Fibroblast of pulmonary artery (primary cell): ENCODE measurements at regions not wholly inside any gene's neighbourhood (a gene's known extent, or its start where the extent isn't known, plus 50 kb on each side); places are given as distances from the start of the nearest gene placed in this dataset.

Source experiments
- DNase-seq: peaks from one replicate; pipeline ENCODE4 v3.0.0-alpha.2; 2010; ENCODE audit warnings: low read depth
- H3K4me3 ChIP-seq: replicated peaks from 2 replicates; pipeline ENCODE4 v1.5.1; 2011; ENCODE audit warnings: low read depth, mild to moderate bottlenecking, control low read depth, low read length, moderate library complexity
- TF ChIP-seq, protein P1 (sequence below): IDR thresholded peaks from 2 replicates; pipeline ENCODE4 v1.5.1; 2011; ENCODE audit warnings: mild to moderate bottlenecking, control low read depth, low read length, inconsistent platforms; ENCODE audit errors: missing control alignments

DNA sequence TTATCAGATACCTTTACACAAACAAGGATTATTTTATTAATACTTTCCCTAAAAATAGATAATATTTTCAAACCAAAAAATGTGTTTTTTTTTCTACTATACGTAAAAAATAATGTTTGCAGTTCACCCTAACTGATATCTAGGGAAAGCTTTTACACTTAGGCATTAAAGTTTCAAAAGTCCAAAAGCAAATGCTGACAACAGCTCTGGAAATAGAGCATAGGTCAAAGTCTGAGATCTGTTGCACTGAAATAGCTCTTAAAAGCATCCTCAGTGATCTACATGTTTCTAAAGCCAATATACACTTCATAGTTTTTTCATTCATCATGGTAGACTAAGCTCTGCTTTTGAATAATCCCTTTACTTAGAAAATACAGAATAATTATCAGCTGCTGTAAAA is 222.8 kb downstream of the TRAM1L1 start:
- TF ChIP-seq, protein P1, sequence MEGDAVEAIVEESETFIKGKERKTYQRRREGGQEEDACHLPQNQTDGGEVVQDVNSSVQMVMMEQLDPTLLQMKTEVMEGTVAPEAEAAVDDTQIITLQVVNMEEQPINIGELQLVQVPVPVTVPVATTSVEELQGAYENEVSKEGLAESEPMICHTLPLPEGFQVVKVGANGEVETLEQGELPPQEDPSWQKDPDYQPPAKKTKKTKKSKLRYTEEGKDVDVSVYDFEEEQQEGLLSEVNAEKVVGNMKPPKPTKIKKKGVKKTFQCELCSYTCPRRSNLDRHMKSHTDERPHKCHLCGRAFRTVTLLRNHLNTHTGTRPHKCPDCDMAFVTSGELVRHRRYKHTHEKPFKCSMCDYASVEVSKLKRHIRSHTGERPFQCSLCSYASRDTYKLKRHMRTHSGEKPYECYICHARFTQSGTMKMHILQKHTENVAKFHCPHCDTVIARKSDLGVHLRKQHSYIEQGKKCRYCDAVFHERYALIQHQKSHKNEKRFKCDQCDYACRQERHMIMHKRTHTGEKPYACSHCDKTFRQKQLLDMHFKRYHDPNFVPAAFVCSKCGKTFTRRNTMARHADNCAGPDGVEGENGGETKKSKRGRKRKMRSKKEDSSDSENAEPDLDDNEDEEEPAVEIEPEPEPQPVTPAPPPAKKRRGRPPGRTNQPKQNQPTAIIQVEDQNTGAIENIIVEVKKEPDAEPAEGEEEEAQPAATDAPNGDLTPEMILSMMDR = no peak
- no peak overlapping the region for H3K4me3 ChIP-seq
- DNase-seq = no peak

DNA sequence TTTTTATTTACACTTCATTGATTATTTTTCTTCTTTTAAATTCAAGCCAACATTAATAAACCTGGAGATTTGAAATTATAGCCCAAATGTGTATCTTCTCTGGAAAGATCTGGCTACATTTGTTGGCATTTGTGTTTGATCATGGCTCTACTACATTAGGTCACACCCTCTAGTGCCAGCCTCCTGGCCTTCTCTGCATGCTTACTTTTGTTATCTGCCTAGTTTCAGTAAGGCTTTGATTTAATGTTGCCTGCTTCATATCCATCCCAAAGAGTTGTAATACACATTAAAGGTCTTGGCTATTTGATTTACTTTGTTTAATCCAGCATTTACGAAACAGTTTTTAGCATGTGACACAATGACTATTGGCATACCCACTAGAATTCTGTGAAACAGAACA is 224.5 kb downstream of the TRAM1L1 start:
- TF ChIP-seq, protein P1 = no peak
- no peak for DNase-seq
- H3K4me3 ChIP-seq = no peak overlapping the region

DNA sequence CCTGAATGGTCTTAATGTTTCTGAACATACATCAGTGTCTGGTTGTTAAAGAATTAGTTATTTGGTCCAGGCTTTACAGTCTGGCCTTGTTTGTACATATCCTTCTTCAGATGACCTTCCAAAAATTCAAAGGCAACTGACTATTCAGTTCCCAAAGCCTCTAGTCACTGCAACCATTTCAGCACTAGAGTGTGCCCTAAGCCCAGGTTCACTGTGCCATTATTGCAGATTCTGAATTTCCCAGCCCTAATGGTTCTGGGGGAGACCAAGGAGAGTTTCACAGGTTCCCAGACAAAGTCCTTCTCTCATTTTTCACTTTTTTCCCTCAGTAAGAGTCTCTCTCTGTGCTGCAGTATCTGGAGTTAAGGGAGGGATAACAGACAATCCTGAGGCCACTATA is 235.8 kb downstream of the TRAM1L1 start:
- TF ChIP-seq, protein P1 = no peak
- no peak overlapping the region for H3K4me3 ChIP-seq
- DNase-seq = no peak

DNA sequence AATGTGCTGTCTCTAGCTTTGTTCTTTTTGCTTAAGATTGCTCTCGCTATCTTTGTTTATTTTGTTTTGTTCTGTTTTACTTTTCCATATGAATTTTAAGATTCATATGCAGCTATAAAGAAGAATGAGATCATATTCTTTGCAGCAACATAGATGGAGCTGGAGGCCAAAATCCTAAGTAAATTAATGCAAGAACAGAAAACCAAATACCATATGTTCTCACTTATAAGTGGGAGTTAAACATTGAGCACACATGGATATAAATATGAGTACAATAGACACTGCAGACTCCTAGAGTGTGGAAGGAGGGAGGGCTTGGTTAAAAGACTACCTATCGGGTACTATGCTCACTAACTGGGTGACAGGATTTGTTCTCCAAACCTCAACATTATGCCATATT is 237.8 kb downstream of the TRAM1L1 start:
- DNase-seq = no peak
- TF ChIP-seq, protein P1 = no peak

DNA sequence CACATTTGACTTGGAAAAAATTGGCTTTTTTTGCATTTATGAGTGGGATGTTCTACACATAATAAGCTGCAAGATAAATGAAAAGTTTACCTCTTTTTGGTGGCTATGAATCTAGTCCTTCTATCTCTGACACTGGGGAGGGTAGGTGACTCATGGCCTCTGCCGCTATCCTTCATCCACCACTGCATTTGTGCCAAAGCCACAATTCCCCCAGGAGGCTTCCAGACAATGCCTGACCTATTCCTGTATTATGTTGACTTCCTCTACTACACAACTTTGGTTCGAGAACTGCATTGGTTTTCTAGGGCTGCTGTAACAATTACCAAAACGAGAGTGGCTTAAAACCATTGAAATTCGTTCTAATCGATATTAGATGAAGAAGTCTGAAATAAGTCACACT is 245.6 kb downstream of the TRAM1L1 start:
- H3K4me3 ChIP-seq = no peak overlapping the region
- TF ChIP-seq, protein P1 = no peak
- DNase-seq = peak; percentile 1

More for the DNA sequence above, 237.8 kb downstream of the TRAM1L1 start:
- no peak overlapping the region for H3K4me3 ChIP-seq

DNA sequence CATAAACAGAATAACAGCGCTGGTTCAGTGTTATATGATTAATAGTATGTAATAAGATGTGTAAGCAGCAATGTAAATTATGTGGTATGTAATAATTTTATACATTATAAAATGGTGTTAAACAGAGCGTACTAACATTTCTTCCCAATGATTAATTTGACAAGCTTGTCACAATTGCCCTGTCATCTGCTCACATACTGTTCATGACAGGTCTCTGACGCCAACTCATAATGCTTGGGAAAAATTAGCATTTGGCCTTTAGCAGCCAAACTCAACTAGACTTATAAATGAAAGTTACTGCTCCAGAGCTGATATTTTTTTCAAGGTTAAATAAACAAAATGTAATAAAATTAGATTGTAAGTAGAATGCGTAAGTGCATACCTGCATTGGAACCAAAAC is 246.8 kb downstream of the TRAM1L1 start:
- DNase-seq = no peak
- TF ChIP-seq, protein P1 = no peak
- no peak overlapping the region for H3K4me3 ChIP-seq

DNA sequence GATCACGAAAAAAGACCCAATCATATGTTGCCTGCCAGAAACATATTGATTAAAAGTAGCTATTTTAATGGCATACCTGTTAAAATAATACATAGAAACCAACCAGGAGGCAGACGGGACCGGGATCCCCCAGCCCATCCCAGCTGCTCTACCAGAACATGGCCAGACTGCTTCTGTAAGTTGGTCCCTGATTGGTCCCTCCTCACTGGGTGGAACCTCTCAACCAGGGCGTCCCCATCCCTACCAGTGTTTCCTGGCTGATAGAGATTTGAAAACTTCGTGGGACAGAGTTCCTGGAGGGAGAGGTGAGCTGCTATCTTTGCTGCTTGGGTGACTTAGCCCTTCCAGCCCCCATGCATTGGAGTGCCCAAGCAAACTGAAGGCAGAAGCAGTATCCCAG is 256.2 kb downstream of the TRAM1L1 start:
- H3K4me3 ChIP-seq = no peak overlapping the region
- TF ChIP-seq, protein P1 = no peak
- no peak for DNase-seq
